LNCaP clone FGC (cell line): ENCODE measurements at regions not wholly inside any gene's neighbourhood (a gene's known extent, or its start where the extent isn't known, plus 50 kb on each side); places are given as distances from the start of the nearest gene placed in this dataset.
A peak's percentile ranks its signal among the peaks of the same experiment; 100 is the strongest.

ENCODE experiments used
- DNase-seq: peaks from one replicate; pipeline ENCODE4 v3.0.0-alpha.2; 2011; ENCODE audit warnings: low read depth
- H3K4me3 ChIP-seq: 2 replicates; pipeline ENCODE4 v1.5.1; 2011; ENCODE audit warnings: mild to moderate bottlenecking, low read depth, low read length, control low read depth
- CTCF ChIP-seq: IDR thresholded peaks from 2 replicates; pipeline ENCODE4 v1.5.1; 2012; ENCODE audit warnings: mild to moderate bottlenecking; ENCODE audit not compliant: control insufficient read depth, insufficient read depth; ENCODE audit errors: extremely low read depth

- DNase-seq, result peak; percentile 4
- TF ChIP-seq CTCF, result peak; percentile 53
These were observed 224.7 kb upstream of the ADARB2 start for GRCh38 chr10:1961989-1962388.

GRCh38 chr10:1960982-1961381 is 223.7 kb upstream of the ADARB2 start:
- no peak for DNase-seq
- TF ChIP-seq CTCF, result no peak

More at GRCh38 chr10:1961989-1962388, 224.7 kb upstream of the ADARB2 start:
- H3K4me3 ChIP-seq, result no peak overlapping the region

GRCh38 chr10:1957057-1957456 is 219.7 kb upstream of the ADARB2 start:
- no peak overlapping the region for H3K4me3 ChIP-seq
- TF ChIP-seq CTCF, result no peak
- no peak for DNase-seq

More at GRCh38 chr10:1960982-1961381, 223.7 kb upstream of the ADARB2 start:
- H3K4me3 ChIP-seq, result no peak overlapping the region

- no peak for TF ChIP-seq CTCF
- H3K4me3 ChIP-seq, result no peak overlapping the region
- no peak for DNase-seq
These were observed 217.0 kb upstream of the ADARB2 start for GRCh38 chr10:1954300-1954699.

- no peak for TF ChIP-seq CTCF
- no peak overlapping the region for H3K4me3 ChIP-seq
- no peak for DNase-seq
These were observed 215.1 kb upstream of the ADARB2 start for GRCh38 chr10:1952126-1953095.

GRCh38 chr10:1950803-1951495 is 213.6 kb upstream of the ADARB2 start:
- no peak for TF ChIP-seq CTCF
- no peak overlapping the region for H3K4me3 ChIP-seq
- no peak for DNase-seq
